ENCODE measurements at regions not wholly inside any gene's neighbourhood (a gene's known extent, or its start where the extent isn't known, plus 50 kb on each side); places are given as distances from the start of the nearest gene placed in this dataset.
"Not testable (repeated sequence)": the region's sequence is repeated elsewhere in the genome, so short reads cannot be mapped to it uniquely, and the experiment has no call there.

- H3K27ac ChIP-seq; H3K9me3 ChIP-seq; H3K27me3 ChIP-seq; DNase-seq; H3K36me3 ChIP-seq; H3K4me1 ChIP-seq; intact Hi-C loops (cut with DNase I; ENCODE audit: low total_unique reads); H3K4me3 ChIP-seq: not testable (repeated sequence)
- 86 to 93% (median 90%) methylated on average over 2 to 4 of the region's 4 CpGs for WGBS, 5 donors
These were observed 111.4 kb upstream of the METTL9 start for GRCh38 chr16:21487956-21488355.

GRCh38 chr16:21499046-21499445, 100.3 kb upstream of the METTL9 start:
- H3K27me3 ChIP-seq; H3K27ac ChIP-seq; intact Hi-C loops (cut with DNase I; ENCODE audit: low total_unique reads); H3K9me3 ChIP-seq; H3K4me3 ChIP-seq; H3K36me3 ChIP-seq: not testable (repeated sequence)
- peak in 1 of 2 donors; percentile 15 for DNase-seq
- 79 to 87% (median 82%) methylated on average over 3 to 7 of the region's 9 CpGs; no CpG with 5 or more reads in 1 of the 5 donors for whole genome bisulfite sequencing, 5 donors
- H3K4me1 ChIP-seq = peaks cover 0 to 17% (median 10%) of the 10 kb centered on the region in 4 donors

- H3K27me3 ChIP-seq; intact Hi-C loops (cut with DNase I; ENCODE audit: low total_unique reads); H3K9me3 ChIP-seq; H3K36me3 ChIP-seq: not testable (repeated sequence)
- peak overlapping the region; percentile 56 to 95 (median 72) for H3K4me3 ChIP-seq
- peak; percentile 81 to 83 for DNase-seq
- peak overlapping the region; percentile 93 to 100 (median 96) for H3K27ac ChIP-seq
- H3K4me1 ChIP-seq = peaks cover 8 to 36% (median 20%) of the 10 kb centered on the region in 4 donors
- WGBS, 5 donors = 0 to 1% (median 1%) methylated on average over 17 to 42 of the region's 51 CpGs
These were observed 98.0 kb upstream of the METTL9 start for GRCh38 chr16:21501223-21501868.

GRCh38 chr16:21501869-21502667, 97.3 kb upstream of the METTL9 start:
- 0 to 1% (median 0%) methylated on average over 8 to 91 of the region's 91 CpGs for WGBS, 5 donors
- intact Hi-C loops (cut with DNase I; ENCODE audit: low total_unique reads) = no loop called here

GRCh38 chr16:21503574-21503920, 95.8 kb upstream of the METTL9 start:
- H3K27ac ChIP-seq = peak overlapping the region in 4 of 5 donors; percentile 95 to 100 (median 96)
- H3K9me3 ChIP-seq; H3K36me3 ChIP-seq; intact Hi-C loops (cut with DNase I; ENCODE audit: low total_unique reads); H3K4me3 ChIP-seq; H3K27me3 ChIP-seq; DNase-seq: not testable (repeated sequence)
- peaks cover 28 to 58% (median 40%) of the 10 kb centered on the region in 4 donors for H3K4me1 ChIP-seq
- WGBS, 5 donors = 86 to 91% (median 86%) methylated on average over 6 of the region's 6 CpGs

More at GRCh38 chr16:21501869-21502667, 97.3 kb upstream of the METTL9 start:
- H3K27ac ChIP-seq = peak overlapping the region; percentile 93 to 100 (median 96)
- no peaks in the 10 kb centered on the region for H3K36me3 ChIP-seq
- peak overlapping the region; percentile 56 to 95 (median 72) for H3K4me3 ChIP-seq
- H3K27me3 ChIP-seq = no peaks in the 10 kb centered on the region
- TF ChIP-seq POLR2AphosphoS5 (IDR thresholded peaks at IDR 0.05) (peak; percentile 40 to 96 (median 86)), CTCF (IDR thresholded peaks at IDR 0.05) (no peak), POLR2A (IDR thresholded peaks at IDR 0.05) (no peak)
- no peaks in the 10 kb centered on the region for H3K9me3 ChIP-seq
- peaks cover 15 to 43% (median 27%) of the 10 kb centered on the region in 4 donors for H3K4me1 ChIP-seq
- DNase-seq = peak; percentile 94 to 95

GRCh38 chr16:21503941-21504832, 95.2 kb upstream of the METTL9 start:
- peak overlapping the region in 3 of 5 donors; percentile 0 to 97 (median 96) for H3K27ac ChIP-seq
- H3K4me3 ChIP-seq; H3K9me3 ChIP-seq; intact Hi-C loops (cut with DNase I; ENCODE audit: low total_unique reads); H3K27me3 ChIP-seq; H3K36me3 ChIP-seq: not testable (repeated sequence)
- DNase-seq = peak in 1 of 2 donors; percentile 23
- 93 to 96% (median 94%) methylated on average over 17 of the region's 17 CpGs for WGBS, 5 donors
- peaks cover 34 to 64% (median 47%) of the 10 kb centered on the region in 4 donors for H3K4me1 ChIP-seq

- intact Hi-C loops (cut with DNase I; ENCODE audit: low total_unique reads); H3K36me3 ChIP-seq; DNase-seq; H3K27me3 ChIP-seq; H3K9me3 ChIP-seq: not testable (repeated sequence)
- peak overlapping the region in 4 of 5 donors; percentile 43 to 90 (median 65) for H3K27ac ChIP-seq
- H3K4me1 ChIP-seq = peaks cover 52 to 82% (median 64%) of the 10 kb centered on the region in 4 donors
- peak overlapping the region in 1 of 4 donors; percentile 31 for H3K4me3 ChIP-seq
- 75 to 87% (median 80%) methylated on average over 6 of the region's 6 CpGs for WGBS, 5 donors
These were observed 93.4 kb upstream of the METTL9 start for GRCh38 chr16:21505751-21506520.
